T-helper 1 cell treated with Interleukin-12 subunit alpha and Interleukin-12 subunit beta and Interleukin-4 antibody, amounts not matched to agents 30 μg/mL and 1 μg/mL, for 36 hours (primary cell): ENCODE measurements at regions not wholly inside any gene's neighbourhood (a gene's known extent, or its start where the extent isn't known, plus 50 kb on each side); places are given as distances from the start of the nearest gene placed in this dataset.

Experiments
- H3K27ac Mint-ChIP-seq: one replicate; pipeline ENCODE4 v1.8.0; 2021; ENCODE audit warnings: mild to moderate bottlenecking, mixed read lengths
- H3K27me3 Mint-ChIP-seq: one replicate; pipeline ENCODE4 v1.8.0; 2021; ENCODE audit warnings: low read depth, mixed read lengths
- H3K36me3 Mint-ChIP-seq: one replicate; pipeline ENCODE4 v1.8.0; 2021; ENCODE audit warnings: low read depth, mixed read lengths
- H3K4me1 Mint-ChIP-seq: one replicate; pipeline ENCODE4 v1.8.0; 2021; ENCODE audit warnings: low read depth, mixed read lengths
- H3K4me3 Mint-ChIP-seq: one replicate; pipeline ENCODE4 v1.8.0; 2021; ENCODE audit warnings: mild to moderate bottlenecking, moderate library complexity, mixed read lengths
- H3K9me3 Mint-ChIP-seq: one replicate; pipeline ENCODE4 v1.8.0; 2021; ENCODE audit warnings: mixed read lengths

- H3K27ac Mint-ChIP-seq = no peak overlapping the region
- no peaks in the 10 kb centered on the region for H3K9me3 Mint-ChIP-seq
- H3K36me3 Mint-ChIP-seq = no peaks in the 10 kb centered on the region
- peaks cover 10% of the 10 kb centered on the region for H3K27me3 Mint-ChIP-seq
- no peak overlapping the region for H3K4me3 Mint-ChIP-seq
- H3K4me1 Mint-ChIP-seq = no peaks in the 10 kb centered on the region
These were observed 144.6 kb downstream of the LACC1 start for GRCh38 chr13:44024167-44024845.

- no peaks in the 10 kb centered on the region for H3K4me1 Mint-ChIP-seq
- no peaks in the 10 kb centered on the region for H3K9me3 Mint-ChIP-seq
- peaks cover 10% of the 10 kb centered on the region for H3K27me3 Mint-ChIP-seq
- H3K27ac Mint-ChIP-seq = no peak overlapping the region
- no peak overlapping the region for H3K4me3 Mint-ChIP-seq
- no peaks in the 10 kb centered on the region for H3K36me3 Mint-ChIP-seq
These were observed 145.1 kb downstream of the LACC1 start for GRCh38 chr13:44024846-44025195.

- H3K9me3 Mint-ChIP-seq = no peaks in the 10 kb centered on the region
These were observed 146.5 kb downstream of the LACC1 start for GRCh38 chr13:44026194-44026593.

GRCh38 chr13:44028734-44029133 lies 149.0 kb downstream of the LACC1 start:
- no peaks in the 10 kb centered on the region for H3K9me3 Mint-ChIP-seq
- H3K36me3 Mint-ChIP-seq = no peaks in the 10 kb centered on the region
- H3K27me3 Mint-ChIP-seq = peaks cover 10% of the 10 kb centered on the region
- H3K4me1 Mint-ChIP-seq = no peaks in the 10 kb centered on the region
- H3K27ac Mint-ChIP-seq = no peak overlapping the region
- no peak overlapping the region for H3K4me3 Mint-ChIP-seq

More at GRCh38 chr13:44026194-44026593, 146.5 kb downstream of the LACC1 start:
- H3K36me3 Mint-ChIP-seq = no peaks in the 10 kb centered on the region
- H3K4me1 Mint-ChIP-seq = no peaks in the 10 kb centered on the region
- H3K27ac Mint-ChIP-seq = no peak overlapping the region
- H3K4me3 Mint-ChIP-seq = no peak overlapping the region
- peaks cover 10% of the 10 kb centered on the region for H3K27me3 Mint-ChIP-seq

- H3K4me3 Mint-ChIP-seq = no peak overlapping the region
- H3K27me3 Mint-ChIP-seq = peaks cover 10% of the 10 kb centered on the region
- H3K27ac Mint-ChIP-seq = no peak overlapping the region
- no peaks in the 10 kb centered on the region for H3K4me1 Mint-ChIP-seq
- no peaks in the 10 kb centered on the region for H3K36me3 Mint-ChIP-seq
- no peaks in the 10 kb centered on the region for H3K9me3 Mint-ChIP-seq
These were observed 150.9 kb downstream of the LACC1 start for GRCh38 chr13:44030615-44031014.

GRCh38 chr13:44031555-44031954 lies 151.9 kb downstream of the LACC1 start:
- H3K4me1 Mint-ChIP-seq = no peaks in the 10 kb centered on the region
- no peak overlapping the region for H3K27ac Mint-ChIP-seq
- H3K4me3 Mint-ChIP-seq = no peak overlapping the region
- H3K27me3 Mint-ChIP-seq = peaks cover 3% of the 10 kb centered on the region
- no peaks in the 10 kb centered on the region for H3K9me3 Mint-ChIP-seq
- no peaks in the 10 kb centered on the region for H3K36me3 Mint-ChIP-seq

GRCh38 chr13:44032802-44033201 lies 153.1 kb downstream of the LACC1 start:
- Mint-ChIP-seq H3K36me3 (no peaks in the 10 kb centered on the region), H3K4me3 (no peak overlapping the region), H3K9me3 (no peaks in the 10 kb centered on the region), H3K4me1 (no peaks in the 10 kb centered on the region), H3K27ac (no peak overlapping the region), H3K27me3 (peaks cover 3% of the 10 kb centered on the region)

GRCh38 chr13:44035400-44035799 lies 155.7 kb downstream of the LACC1 start:
- Mint-ChIP-seq H3K4me1 (no peaks in the 10 kb centered on the region), H3K27me3 (peaks cover 3% of the 10 kb centered on the region), H3K36me3 (no peaks in the 10 kb centered on the region), H3K4me3 (no peak overlapping the region), H3K27ac (no peak overlapping the region), H3K9me3 (no peaks in the 10 kb centered on the region)

- Mint-ChIP-seq H3K4me3 (no peak overlapping the region), H3K9me3 (no peaks in the 10 kb centered on the region), H3K4me1 (no peaks in the 10 kb centered on the region), H3K27me3 (peaks cover 3% of the 10 kb centered on the region), H3K36me3 (no peaks in the 10 kb centered on the region), H3K27ac (no peak overlapping the region)
These were observed 160.5 kb downstream of the LACC1 start for GRCh38 chr13:44040070-44040817.

GRCh38 chr13:44040818-44041100 lies 161.1 kb downstream of the LACC1 start:
- peaks cover 3% of the 10 kb centered on the region for H3K27me3 Mint-ChIP-seq
- H3K4me3 Mint-ChIP-seq = no peak overlapping the region
- H3K4me1 Mint-ChIP-seq = no peaks in the 10 kb centered on the region
- H3K27ac Mint-ChIP-seq = no peak overlapping the region
- no peaks in the 10 kb centered on the region for H3K36me3 Mint-ChIP-seq
- no peaks in the 10 kb centered on the region for H3K9me3 Mint-ChIP-seq

- Mint-ChIP-seq H3K4me1 (no peaks in the 10 kb centered on the region), H3K27me3 (peaks cover 7% of the 10 kb centered on the region), H3K4me3 (no peak overlapping the region), H3K36me3 (no peaks in the 10 kb centered on the region), H3K27ac (no peak overlapping the region), H3K9me3 (no peaks in the 10 kb centered on the region)
These were observed 165.0 kb downstream of the LACC1 start for GRCh38 chr13:44044547-44045179.

GRCh38 chr13:44045180-44045562 lies 165.5 kb downstream of the LACC1 start:
- Mint-ChIP-seq H3K36me3 (no peaks in the 10 kb centered on the region), H3K4me3 (no peak overlapping the region), H3K9me3 (no peaks in the 10 kb centered on the region), H3K27ac (no peak overlapping the region), H3K27me3 (peaks cover 7% of the 10 kb centered on the region), H3K4me1 (no peaks in the 10 kb centered on the region)

- H3K4me3 Mint-ChIP-seq = no peak overlapping the region
- H3K36me3 Mint-ChIP-seq = no peaks in the 10 kb centered on the region
- H3K4me1 Mint-ChIP-seq = no peaks in the 10 kb centered on the region
- no peak overlapping the region for H3K27ac Mint-ChIP-seq
- H3K27me3 Mint-ChIP-seq = peaks cover 7% of the 10 kb centered on the region
- no peaks in the 10 kb centered on the region for H3K9me3 Mint-ChIP-seq
These were observed 166.7 kb downstream of the LACC1 start for GRCh38 chr13:44046428-44046827.

GRCh38 chr13:44048326-44048725 lies 168.6 kb downstream of the LACC1 start:
- Mint-ChIP-seq H3K27me3 (peaks cover 12% of the 10 kb centered on the region), H3K27ac (no peak overlapping the region), H3K4me3 (no peak overlapping the region), H3K9me3 (no peaks in the 10 kb centered on the region), H3K4me1 (no peaks in the 10 kb centered on the region), H3K36me3 (no peaks in the 10 kb centered on the region)
